Loucy (cell line): ENCODE measurements at regions not wholly inside any gene's neighbourhood (a gene's known extent, or its start where the extent isn't known, plus 50 kb on each side); places are given as distances from the start of the nearest gene placed in this dataset.

Experiments used
- H2AFZ ChIP-seq: fragments of 200-600 bp; sonication (generic); 2 replicates; pipeline ENCODE4 v1.6.0; 2016; ENCODE audit warnings: antibody characterized with exemption, mild to moderate bottlenecking, low read length, moderate library complexity
- H3F3A ChIP-seq: fragments of 200-600 bp; 2 replicates; pipeline ENCODE4 v1.6.0; 2016; ENCODE audit warnings: antibody characterized with exemption, low read depth, mild to moderate bottlenecking
- H3K27me3 ChIP-seq: fragments of 200-600 bp; sonication (generic); 2 replicates; pipeline ENCODE4 v1.6.1; 2014; ENCODE audit warnings: low read length, mild to moderate bottlenecking; ENCODE audit not compliant: insufficient read depth, poor library complexity, severe bottlenecking
- H3K36me3 ChIP-seq: fragments of 200-600 bp; sonication (generic); 2 replicates; pipeline ENCODE4 v1.6.1; 2016; ENCODE audit warnings: low read length; ENCODE audit not compliant: insufficient read depth
- H3K4me1 ChIP-seq: fragments of 200-600 bp; sonication (generic); 2 replicates; pipeline ENCODE4 v1.5.1; 2014; ENCODE audit warnings: low read length, mild to moderate bottlenecking; ENCODE audit not compliant: insufficient read depth, poor library complexity, severe bottlenecking
- H3K4me2 ChIP-seq: fragments of 200-600 bp; sonication (generic); 2 replicates; pipeline ENCODE4 v1.6.0; 2014; ENCODE audit warnings: antibody characterized with exemption, low read length, low read depth, mild to moderate bottlenecking; ENCODE audit not compliant: poor library complexity, severe bottlenecking
- H3K4me3 ChIP-seq: fragments of 200-600 bp; sonication (generic); 2 replicates; pipeline ENCODE4 v1.5.1; 2014; ENCODE audit warnings: low read length, mild to moderate bottlenecking, mixed read lengths; ENCODE audit not compliant: poor library complexity, severe bottlenecking
- H3K79me2 ChIP-seq: fragments of 200-600 bp; sonication (generic); 2 replicates; pipeline ENCODE4 v1.6.1; 2014; ENCODE audit warnings: low read length; ENCODE audit not compliant: insufficient read depth
- H3K9ac ChIP-seq: fragments of 200-600 bp; sonication (generic); 2 replicates; pipeline ENCODE4 v1.6.0; 2014; ENCODE audit warnings: mild to moderate bottlenecking, low read depth, low read length, moderate library complexity; ENCODE audit not compliant: poor library complexity, severe bottlenecking
- H3K9me2 ChIP-seq: fragments of 200-600 bp; sonication (generic); replicated peaks from 2 replicates; pipeline ENCODE4 v1.6.1; 2016; ENCODE audit warnings: low read depth, low read length, mixed read lengths
- H3K9me3 ChIP-seq: fragments of 200-600 bp; sonication (generic); 2 replicates; pipeline ENCODE4 v1.6.1; 2014; ENCODE audit warnings: mild to moderate bottlenecking, antibody characterized with exemption, low read length, low read depth; ENCODE audit not compliant: insufficient read depth
- H4K20me1 ChIP-seq: fragments of 200-600 bp; sonication (generic); 2 replicates; pipeline ENCODE4 v1.6.0; 2014; ENCODE audit warnings: antibody characterized with exemption, low read length, mild to moderate bottlenecking; ENCODE audit not compliant: insufficient read depth, poor library complexity, severe bottlenecking
- CTCF ChIP-seq: fragments of 200-600 bp; sonication (generic); conservative IDR thresholded peaks from 2 replicates; pipeline ENCODE4 v1.5.1; 2014; ENCODE audit warnings: mild to moderate bottlenecking, antibody characterized with exemption, low read length
- EZH2phosphoT487 ChIP-seq: fragments of 200-600 bp; IDR thresholded peaks from 2 replicates; pipeline ENCODE4 v1.6.1; 2018; ENCODE audit warnings: antibody characterized with exemption, mild to moderate bottlenecking, moderate library complexity, borderline replicate concordance

GRCh38 chrX:45794323-45794994 lies 593.8 kb upstream of the DIPK2B start:
- Histone ChIP-seq H3F3A (no peaks in the 10 kb centered on the region), H3K9me3 (no peaks in the 10 kb centered on the region), H3K9ac (no peak overlapping the region), H3K4me1 (peaks cover 11% of the 10 kb centered on the region), H3K36me3 (no peaks in the 10 kb centered on the region), H3K4me3 (no peak overlapping the region), H3K79me2 (no peaks in the 10 kb centered on the region), H2AFZ (no peak overlapping the region), H4K20me1 (no peaks in the 10 kb centered on the region), H3K27me3 (no peaks in the 10 kb centered on the region), H3K9me2 (no peaks in the 10 kb centered on the region), H3K4me2 (no peak overlapping the region)
- TF ChIP-seq EZH2phosphoT487 (no peak), CTCF (no peak)

GRCh38 chrX:45788941-45789348 lies 588.3 kb upstream of the DIPK2B start:
- Histone ChIP-seq H3K9ac (no peak overlapping the region), H3K9me3 (no peaks in the 10 kb centered on the region), H3K79me2 (peaks cover 5% of the 10 kb centered on the region; the same call in 1 of the 2 replicates), H3K4me3 (no peak overlapping the region), H3F3A (no peaks in the 10 kb centered on the region), H3K27me3 (no peaks in the 10 kb centered on the region), H4K20me1 (no peaks in the 10 kb centered on the region), H3K4me2 (no peak overlapping the region), H3K36me3 (no peaks in the 10 kb centered on the region), H2AFZ (no peak overlapping the region), H3K4me1 (peaks cover 6% of the 10 kb centered on the region), H3K9me2 (no peaks in the 10 kb centered on the region)
- TF ChIP-seq EZH2phosphoT487: no peak
- no peak for TF ChIP-seq CTCF

GRCh38 chrX:45788315-45788714 lies 587.6 kb upstream of the DIPK2B start:
- no peak overlapping the region for H2AFZ ChIP-seq
- TF ChIP-seq EZH2phosphoT487 (no peak), CTCF (no peak)
- H3K9me2 ChIP-seq: no peaks in the 10 kb centered on the region
- no peak overlapping the region for H3K4me2 ChIP-seq
- H3K27me3 ChIP-seq: no peaks in the 10 kb centered on the region
- peaks cover 5% of the 10 kb centered on the region; the same call in 1 of the 2 replicates for H3K79me2 ChIP-seq
- no peaks in the 10 kb centered on the region for H3K36me3 ChIP-seq
- H3K4me1 ChIP-seq: peaks cover 6% of the 10 kb centered on the region
- H3K9ac ChIP-seq: no peak overlapping the region
- H4K20me1 ChIP-seq: no peaks in the 10 kb centered on the region
- H3K9me3 ChIP-seq: no peaks in the 10 kb centered on the region
- H3F3A ChIP-seq: no peaks in the 10 kb centered on the region
- H3K4me3 ChIP-seq: no peak overlapping the region
